IMR-90 (cell line): ENCODE measurements at regions not wholly inside any gene's neighbourhood (a gene's known extent, or its start where the extent isn't known, plus 50 kb on each side); places are given as distances from the start of the nearest gene placed in this dataset.

Experiments used
- ATAC-seq: fragments of 200-7000 bp; cut with Tn5 transposase; 2 replicates; pipeline ENCODE4 v1.9.1; 2020; ENCODE audit warnings: low read depth, mild to moderate bottlenecking, moderate library complexity
- BruUV-seq: library from RNA; stranded (reverse); fragments of 400-500 nt; replicated peaks from 2 replicates; lab custom pipeline; 2021; lab: Mats Ljungman, UMichigan
- CTCF ChIA-PET: fragments of 300-600 bp; formaldehyde crosslinking; extraction: SDS; loops from one replicate; lab custom pipeline; 2021; ENCODE audit warnings: antibody characterized with exemption; lab: Yijun Ruan, JAX
- POLR2A ChIA-PET: fragments of 300-600 bp; sonication (Branson Sonifier 250); formaldehyde crosslinking; loops from one replicate; lab custom pipeline; 2022; ENCODE audit warnings: antibody characterized with exemption; ENCODE audit not compliant: unreplicated experiment; lab: Charles Lee
- DNase-seq: peaks from one replicate; pipeline ENCODE4 v3.0.0; 2013
- H2AFZ ChIP-seq: replicated peaks from 2 replicates; pipeline ENCODE3; 2013; ENCODE audit warnings: low read length, mild to moderate bottlenecking; ENCODE audit not compliant: poor library complexity
- H2AK5ac ChIP-seq: 2 replicates; pipeline ENCODE4 v1.6.1; 2013; ENCODE audit warnings: low read depth, low read length, inconsistent platforms
- H2AK9ac ChIP-seq: replicated peaks from 2 replicates; pipeline ENCODE3; 2013; ENCODE audit warnings: mild to moderate bottlenecking, low read depth, low read length, moderate library complexity; ENCODE audit not compliant: poor library complexity
- H2BK120ac ChIP-seq: 2 replicates; pipeline ENCODE4 v1.6.1; 2013; ENCODE audit warnings: low read depth, low read length, inconsistent platforms
- H2BK15ac ChIP-seq: 3 replicates; pipeline ENCODE4 v1.6.1; 2013; ENCODE audit warnings: low read depth, low read length, inconsistent platforms
- H2BK20ac ChIP-seq: 2 replicates; pipeline ENCODE4 v1.6.1; 2013; ENCODE audit warnings: low read depth, mild to moderate bottlenecking, inconsistent platforms, low read length, moderate library complexity
- H2BK5ac ChIP-seq: 2 replicates; pipeline ENCODE4 v1.6.1; 2013; ENCODE audit warnings: mild to moderate bottlenecking, low read depth, low read length, inconsistent platforms; ENCODE audit not compliant: poor library complexity, severe bottlenecking
- H3K14ac ChIP-seq: replicated peaks from 2 replicates; pipeline ENCODE4 v1.6.1; 2013; ENCODE audit warnings: low read depth, low read length, inconsistent platforms
- H3K18ac ChIP-seq: 2 replicates; pipeline ENCODE4 v1.6.1; 2013; ENCODE audit warnings: low read depth, low read length, control low read depth
- H3K23ac ChIP-seq: 2 replicates; pipeline ENCODE4 v1.6.1; 2013; ENCODE audit warnings: low read depth, low read length, inconsistent platforms
- H3K27ac ChIP-seq: 2 replicates; pipeline ENCODE4 v1.5.1; 2013; ENCODE audit warnings: mild to moderate bottlenecking, control low read depth, low read length; ENCODE audit not compliant: insufficient read depth
- H3K27me3 ChIP-seq: 2 replicates; pipeline ENCODE4 v1.6.1; 2013; ENCODE audit warnings: low read length; ENCODE audit not compliant: control insufficient read depth, insufficient read depth
- H3K36me3 ChIP-seq: 2 replicates; pipeline ENCODE4 v1.6.1; 2013; ENCODE audit warnings: low read length, mixed read lengths; ENCODE audit not compliant: control insufficient read depth, insufficient read depth
- H3K4ac ChIP-seq: 2 replicates; pipeline ENCODE4 v1.6.1; 2013; ENCODE audit warnings: low read depth, low read length, inconsistent platforms
- H3K4me1 ChIP-seq: 2 replicates; pipeline ENCODE4 v1.6.1; 2013; ENCODE audit warnings: low read length, mixed read lengths; ENCODE audit not compliant: control insufficient read depth, insufficient read depth
- H3K4me2 ChIP-seq: 2 replicates; pipeline ENCODE4 v1.6.1; 2013; ENCODE audit warnings: low read depth, mild to moderate bottlenecking, control low read depth, low read length, moderate library complexity
- H3K4me3 ChIP-seq: 2 replicates; pipeline ENCODE4 v1.5.1; 2013; ENCODE audit warnings: low read depth, mild to moderate bottlenecking, control low read depth, low read length, moderate library complexity; ENCODE audit not compliant: insufficient read depth
- H3K56ac ChIP-seq: 2 replicates; pipeline ENCODE4 v1.6.1; 2013; ENCODE audit warnings: low read length, inconsistent platforms; ENCODE audit not compliant: insufficient read depth; ENCODE audit errors: extremely low read depth
- H3K79me1 ChIP-seq, 2 experiments: 2 replicates each; pipeline ENCODE4 v1.6.1; 2013; ENCODE audit warnings: low read length in 2 of 2, inconsistent platforms in 1 of 2, low read depth in 1 of 2
- H3K9ac ChIP-seq: 2 replicates; pipeline ENCODE4 v1.6.1; 2013; ENCODE audit warnings: low read depth, low read length, control low read depth
- H3K9me1 ChIP-seq: 2 replicates; pipeline ENCODE4 v1.6.1; 2013; ENCODE audit warnings: low read length, inconsistent platforms; ENCODE audit not compliant: insufficient read depth
- H3K9me3 ChIP-seq: 2 replicates; pipeline ENCODE4 v1.6.1; 2013; ENCODE audit warnings: low read length; ENCODE audit not compliant: control insufficient read depth, insufficient read depth
- H4K20me1 ChIP-seq: 2 replicates; pipeline ENCODE4 v1.6.1; 2013; ENCODE audit warnings: low read length, inconsistent platforms; ENCODE audit not compliant: insufficient read depth
- H4K5ac ChIP-seq: 2 replicates; pipeline ENCODE4 v1.6.1; 2013; ENCODE audit warnings: mild to moderate bottlenecking, low read depth, low read length, control low read depth
- H4K8ac ChIP-seq, 2 experiments: 2 replicates each; pipeline ENCODE4 v1.6.1; 2013; ENCODE audit warnings: low read depth in 2 of 2, low read length in 2 of 2, control low read depth in 1 of 2, inconsistent platforms in 1 of 2
- H4K91ac ChIP-seq: 2 replicates; pipeline ENCODE4 v1.6.1; 2013; ENCODE audit warnings: low read depth, low read length, inconsistent platforms; ENCODE audit not compliant: insufficient read depth
- BHLHE40 ChIP-seq: fragments of 150-350 bp; IDR thresholded peaks from 2 replicates; pipeline ENCODE4 v1.6.1; 2016; ENCODE audit warnings: mild to moderate bottlenecking, low read depth, low read length
- CEBPB ChIP-seq: IDR thresholded peaks from 2 replicates; pipeline ENCODE4 v1.6.1; 2012; ENCODE audit warnings: low read depth, low read length, improper control_type of control experiment
- CHD1 ChIP-seq: IDR thresholded peaks from 2 replicates; pipeline ENCODE4 v1.6.1; 2012; ENCODE audit warnings: low read depth, low read length, improper control_type of control experiment
- CTCF ChIP-seq: conservative IDR thresholded peaks from 2 replicates; pipeline ENCODE4 v1.5.1; 2012; ENCODE audit warnings: mild to moderate bottlenecking, low read depth, low read length, improper control_type of control experiment
- ELK1 ChIP-seq: fragments of 150-350 bp; IDR thresholded peaks from 2 replicates; pipeline ENCODE4 v1.6.1; 2016; ENCODE audit warnings: low read depth, mild to moderate bottlenecking, low read length, moderate library complexity, borderline replicate concordance
- FOS ChIP-seq: fragments of 150-350 bp; IDR thresholded peaks from 2 replicates; pipeline ENCODE4 v1.6.1; 2016; ENCODE audit warnings: low read depth, low read length
- MAFK ChIP-seq: IDR thresholded peaks from 2 replicates; pipeline ENCODE4 v1.6.1; 2012; ENCODE audit warnings: low read depth, low read length, improper control_type of control experiment
- MAZ ChIP-seq: IDR thresholded peaks from 2 replicates; pipeline ENCODE4 v1.6.1; 2012; ENCODE audit warnings: low read depth, mild to moderate bottlenecking, low read length, improper control_type of control experiment, moderate library complexity, borderline replicate concordance
- MXI1 ChIP-seq: IDR thresholded peaks from 2 replicates; pipeline ENCODE4 v1.6.1; 2012; ENCODE audit warnings: low read depth, mild to moderate bottlenecking, low read length, moderate library complexity, borderline replicate concordance
- NFE2L2 ChIP-seq: fragments of 150-350 bp; IDR thresholded peaks from 2 replicates; pipeline ENCODE4 v1.6.1; 2016; ENCODE audit warnings: low read depth, mild to moderate bottlenecking, low read length
- POLR2A ChIP-seq: IDR thresholded peaks from 2 replicates; pipeline ENCODE4 v1.6.1; 2012; ENCODE audit warnings: mild to moderate bottlenecking, low read depth, low read length
- RAD21 ChIP-seq: IDR thresholded peaks from 2 replicates; pipeline ENCODE4 v1.6.1; 2012; ENCODE audit warnings: low read length, improper control_type of control experiment
- RCOR1 ChIP-seq: IDR thresholded peaks from 2 replicates; pipeline ENCODE4 v1.6.1; 2012; ENCODE audit warnings: mild to moderate bottlenecking, low read length, improper control_type of control experiment; ENCODE audit not compliant: insufficient replicate concordance
- RFX5 ChIP-seq: IDR thresholded peaks from 2 replicates; pipeline ENCODE4 v1.8.0; 2012; ENCODE audit warnings: low read depth, mild to moderate bottlenecking, low read length, moderate library complexity
- SMC3 ChIP-seq: fragments of 150-350 bp; IDR thresholded peaks from 2 replicates; pipeline ENCODE4 v1.6.1; 2016; ENCODE audit warnings: low read depth, mild to moderate bottlenecking, antibody characterized with exemption, low read length, moderate library complexity
- USF2 ChIP-seq: fragments of 150-350 bp; IDR thresholded peaks from 2 replicates; pipeline ENCODE4 v1.6.1; 2017; ENCODE audit warnings: mild to moderate bottlenecking, antibody characterized with exemption, low read length, low read depth
- WGBS, 2 experiments: methylation state at CpG; one replicate each; pipeline versions ENCODE4 v1.1.5 to v1.1.7; 2013; ENCODE audit warnings: missing lambda C conversion rate in 2 of 2; ENCODE audit not compliant: insufficient read length in 1 of 2; ENCODE audit errors: extremely low coverage in 2 of 2; 5-methylcytosine and 5-hydroxymethylcytosine counted together
- dilution Hi-C: fragments of 300-500 bp; cut with HindIII; formaldehyde crosslinking; loops from one replicate; pipeline ENCODE4 v1.14.3; 2018; ENCODE audit warnings: low sequenced_read_pairs; ENCODE audit not compliant: unreplicated experiment
- in situ Hi-C: fragments of 300-500 bp; cut with MboI; formaldehyde crosslinking; loops from 3 replicates; pipeline ENCODE4 v1.14.3; 2019; ENCODE audit warnings: low sequenced_read_pairs, inconsistent platforms, mixed read lengths
- intact Hi-C: fragments of 100-400 bp; cut with micrococcal nuclease; formaldehyde crosslinking; loops from 2 replicates; pipeline ENCODE4 v1.10.0; 2022

GRCh38 chrX:94515009-94515408 is 841.0 kb downstream of the FAM133A start:
- H3K9ac ChIP-seq = no peak overlapping the region
- BruUV-seq = no TSS peak
- no peak overlapping the region for H2AFZ ChIP-seq
- no peak overlapping the region for H2AK9ac ChIP-seq
- no peak overlapping the region for H2BK20ac ChIP-seq
- H2AK5ac ChIP-seq = no peak overlapping the region
- WGBS, 2 experiments = no CpG with 5 or more reads among the region's 1 CpG
- no peaks in the 10 kb centered on the region for H3K9me1 ChIP-seq
- no peak overlapping the region for H3K18ac ChIP-seq
- H3K4me2 ChIP-seq = no peak overlapping the region
- ChIA-PET CTCF (no interaction called here), POLR2A (no interaction called here)
- H3K27ac ChIP-seq = no peak overlapping the region
- no peak overlapping the region for H4K5ac ChIP-seq
- H4K20me1 ChIP-seq = no peaks in the 10 kb centered on the region
- H3K23ac ChIP-seq = no peak overlapping the region
- no peak overlapping the region for H3K4ac ChIP-seq
- no peak overlapping the region for H3K14ac ChIP-seq
- H2BK120ac ChIP-seq = no peak overlapping the region
- H3K9me3 ChIP-seq = no peaks in the 10 kb centered on the region; the same call in 1 of the 2 replicates
- ATAC-seq (no peak), DNase-seq (no peak)
- intact Hi-C loops = no loop called here
- H3K4me1 ChIP-seq = no peaks in the 10 kb centered on the region
- H3K36me3 ChIP-seq = no peaks in the 10 kb centered on the region
- no peak overlapping the region for H2BK5ac ChIP-seq
- dilution Hi-C loops = no loop called here
- in situ Hi-C loops = no loop called here
- no peak overlapping the region for H2BK15ac ChIP-seq
- TF ChIP-seq CHD1 = no peak
- no peak for TF ChIP-seq ELK1
- TF ChIP-seq MAZ = no peak
- no peak for TF ChIP-seq MAFK
- no peak for TF ChIP-seq CEBPB
- TF ChIP-seq SMC3 = no peak
- no peak for TF ChIP-seq FOS
- no peak for TF ChIP-seq RAD21
- TF ChIP-seq RFX5 = no peak
- no peak for TF ChIP-seq POLR2A
- TF ChIP-seq MXI1 = no peak
- TF ChIP-seq USF2 = no peak
- TF ChIP-seq BHLHE40 = no peak
- no peak for TF ChIP-seq CTCF
- TF ChIP-seq NFE2L2 = no peak
- TF ChIP-seq RCOR1 = no peak
- H3K27me3 ChIP-seq = no peaks in the 10 kb centered on the region
- no peaks in the 10 kb centered on the region for H3K79me1 ChIP-seq
- no peak overlapping the region for H4K91ac ChIP-seq
- H3K56ac ChIP-seq = no peak overlapping the region
- H4K8ac ChIP-seq = no peak overlapping the region
- H3K4me3 ChIP-seq = no peak overlapping the region
